Heart left ventricle (tissue), 13 donors: ENCODE measurements at regions not wholly inside any gene's neighbourhood (a gene's known extent, or its start where the extent isn't known, plus 50 kb on each side); places are given as distances from the start of the nearest gene placed in this dataset.

ENCODE experiments used
- CTCF ChIP-seq, 12 donors: fragments of 200-600 bp; sonication (generic) in 4 of 12; IDR thresholded peaks; one replicate each; pipeline versions ENCODE4 v1.5.0 to v1.8.0; 2018 to 2022; ENCODE audit warnings: antibody characterized with exemption in 12 of 12, mild to moderate bottlenecking in 5 of 12
- POLR2A ChIP-seq, 2 donors: fragments of 450-650 bp; IDR thresholded peaks; one replicate each; pipeline ENCODE4 v1.6.1; 2017; ENCODE audit warnings: antibody characterized with exemption in 2 of 2, mild to moderate bottlenecking in 2 of 2, moderate library complexity in 2 of 2
- donor health status: ischemic (EF 13 %, LVEDD 7.1; RV severe dilation, severe dysfunction).
- donor health status: DM: no; HTN: yes; CAD: no.
- donor health status: DM: no; HTN: no; CAD: no.
- donor health status: ischemic (EF 25% LVEDD 6.9; RV normal size, moderate dysfunction).
- donor health status: ischemic (EF 25% LVEDD 5.7; RV mildly dilated, moderate dysfunction).
- donor health status: ischemic (EF 35%, LVEDD 5.7; RV mildly dilated, moderate dysfunction).
- donor health status: nonischemic (EF 11% LVEDD 7.7; RV severe dilation, severe dysfunction).
- donor health status: DM: yes; HTN: yes; CAD: no.
- donor health status: PGD.
- donor health status: ischemic (EF 29% LVEDD 5.4; RV normal size, mild dysfunction).
- donor health status: nonischemic (EF 23%, LVEDD 6.1; RV moderate dilation, normal function).

GRCh38 chr10:10273661-10274060, 744.0 kb upstream of the CELF2 start:
- TF ChIP-seq CTCF (IDR thresholded peaks at IDR 0.05) (no peak), POLR2A (IDR thresholded peaks at IDR 0.05) (no peak)
